NOMO-1 (cell line): ENCODE measurements at regions not wholly inside any gene's neighbourhood (a gene's known extent, or its start where the extent isn't known, plus 50 kb on each side); places are given as distances from the start of the nearest gene placed in this dataset.
"Not testable (repeated sequence)": the region's sequence is repeated elsewhere in the genome, so short reads cannot be mapped to it uniquely, and the experiment has no call there.

Source experiments
- DNase-seq, 2 experiments: peaks; one replicate each; lab custom pipeline; 2025; ENCODE audit not compliant: unreplicated experiment in 2 of 2; lab: John Stamatoyannopoulos, UW

- DNase-seq, result no peak
These were observed 272.8 kb downstream of the KLF5 start for GRCh38 chr13:73331556-73331955.

- no peak for DNase-seq
These were observed 270.6 kb downstream of the KLF5 start for GRCh38 chr13:73329355-73329754.

- DNase-seq, result no peak
These were observed 268.8 kb downstream of the KLF5 start for GRCh38 chr13:73327579-73327978.

GRCh38 chr13:73325723-73326558 is 267.1 kb downstream of the KLF5 start:
- no peak for DNase-seq

GRCh38 chr13:73324842-73325722 is 266.3 kb downstream of the KLF5 start:
- DNase-seq, result no peak

GRCh38 chr13:73323615-73324014 is 264.8 kb downstream of the KLF5 start:
- no peak for DNase-seq

GRCh38 chr13:73321043-73321442 is 262.2 kb downstream of the KLF5 start:
- DNase-seq, result no peak

- DNase-seq, result no peak
These were observed 258.3 kb downstream of the KLF5 start for GRCh38 chr13:73317140-73317539.

- no peak for DNase-seq
These were observed 251.6 kb downstream of the KLF5 start for GRCh38 chr13:73310366-73310765.

- no peak for DNase-seq
These were observed 248.7 kb downstream of the KLF5 start for GRCh38 chr13:73307481-73307880.

DNA sequence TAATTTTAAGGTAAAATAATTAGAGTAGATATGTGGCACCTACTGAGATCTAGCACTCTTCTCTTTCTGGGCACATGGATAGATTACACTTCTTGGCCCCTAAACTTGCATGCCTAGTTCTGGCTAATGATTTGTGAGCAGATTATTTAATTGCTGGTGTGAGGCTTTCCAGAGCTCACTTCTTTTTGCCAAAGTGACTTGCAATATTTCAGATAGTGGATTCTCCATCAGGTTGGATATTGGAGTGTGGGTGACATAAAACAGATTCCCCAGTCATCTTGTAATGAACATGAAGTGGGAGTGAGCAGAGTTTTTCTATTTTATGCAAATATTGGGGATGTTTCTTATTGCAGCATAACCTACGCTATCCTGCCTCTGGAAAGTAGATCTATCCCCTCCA is 247.9 kb downstream of the KLF5 start:
- DNase-seq, result no peak

GRCh38 chr13:73304442-73304841 is 245.6 kb downstream of the KLF5 start:
- DNase-seq, result no peak

- DNase-seq, result no peak
These were observed 245.0 kb downstream of the KLF5 start for GRCh38 chr13:73303851-73304250.

DNA sequence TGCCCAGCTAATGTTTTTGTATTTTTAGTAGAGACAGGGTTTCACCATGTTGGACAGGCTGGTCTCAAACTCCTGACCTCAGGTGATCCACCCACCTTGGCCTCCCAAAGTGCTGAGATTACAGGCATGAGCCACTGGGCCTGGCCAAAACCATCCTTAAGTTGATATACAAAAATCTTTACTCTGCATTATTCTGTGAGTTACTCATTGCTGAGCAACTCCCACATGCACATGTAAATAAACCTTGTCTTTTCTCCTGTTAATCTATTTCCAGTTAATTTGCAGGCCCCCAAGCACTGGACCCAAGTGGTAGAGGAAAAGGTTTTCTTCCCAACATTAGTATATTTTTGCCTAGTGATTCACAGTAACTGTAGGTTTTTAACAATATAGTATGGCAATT is 242.8 kb downstream of the KLF5 start:
- not testable (repeated sequence) for DNase-seq

- no peak for DNase-seq
These were observed 242.1 kb downstream of the KLF5 start for GRCh38 chr13:73300718-73301425.

- DNase-seq, result no peak
These were observed 241.0 kb downstream of the KLF5 start for GRCh38 chr13:73299787-73300186.

DNA sequence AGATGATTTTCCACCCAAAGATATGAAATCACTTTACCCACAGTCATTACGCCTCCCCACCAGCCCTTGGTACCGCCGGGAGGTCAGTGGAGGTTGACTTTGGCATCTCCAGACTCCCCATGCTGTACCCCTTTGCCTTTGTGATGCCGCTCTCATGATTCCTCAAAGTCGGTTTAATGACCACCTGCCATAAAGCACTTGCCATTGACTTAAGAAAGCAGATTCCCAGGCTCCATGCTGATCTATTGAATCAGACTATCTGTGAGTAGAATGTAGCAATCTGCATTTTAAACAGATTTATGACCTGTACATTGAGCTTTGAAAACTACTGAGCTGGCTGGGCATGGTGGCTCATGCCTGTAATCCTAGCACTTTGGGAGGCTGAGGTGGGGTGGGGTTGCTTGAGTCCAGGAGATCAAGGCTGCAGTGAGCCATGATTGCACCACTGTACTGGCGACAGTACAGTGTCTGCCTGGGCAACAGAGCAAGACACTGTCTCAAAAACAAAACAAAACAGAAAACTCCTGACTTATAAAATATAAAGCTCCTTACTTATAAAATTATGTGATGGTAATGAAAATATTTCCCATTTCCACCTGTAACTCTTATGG is 235.2 kb downstream of the KLF5 start:
- DNase-seq, result no peak

- no peak for DNase-seq
These were observed 233.3 kb downstream of the KLF5 start for GRCh38 chr13:73292127-73292526.

DNA sequence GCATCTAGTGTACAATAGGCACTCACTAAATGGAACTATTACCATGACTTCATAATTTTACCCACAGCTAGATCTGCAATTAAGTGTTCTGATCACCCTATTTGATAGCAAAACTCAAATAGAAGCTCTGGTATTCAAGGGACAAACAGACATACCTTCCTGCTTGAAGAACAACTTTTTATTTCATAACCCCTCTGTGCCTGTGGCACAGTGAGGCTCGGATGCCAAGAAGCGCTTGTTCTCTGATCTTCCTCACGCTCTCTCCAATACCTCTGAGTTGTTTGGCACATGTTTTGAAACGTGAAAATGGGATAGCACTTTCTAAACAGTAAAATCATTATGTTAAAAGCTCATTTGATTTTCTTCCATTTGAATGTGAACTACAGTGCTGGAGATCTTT is 232.0 kb downstream of the KLF5 start:
- no peak for DNase-seq

- no peak for DNase-seq
These were observed 229.8 kb downstream of the KLF5 start for GRCh38 chr13:73288596-73288995.

DNA sequence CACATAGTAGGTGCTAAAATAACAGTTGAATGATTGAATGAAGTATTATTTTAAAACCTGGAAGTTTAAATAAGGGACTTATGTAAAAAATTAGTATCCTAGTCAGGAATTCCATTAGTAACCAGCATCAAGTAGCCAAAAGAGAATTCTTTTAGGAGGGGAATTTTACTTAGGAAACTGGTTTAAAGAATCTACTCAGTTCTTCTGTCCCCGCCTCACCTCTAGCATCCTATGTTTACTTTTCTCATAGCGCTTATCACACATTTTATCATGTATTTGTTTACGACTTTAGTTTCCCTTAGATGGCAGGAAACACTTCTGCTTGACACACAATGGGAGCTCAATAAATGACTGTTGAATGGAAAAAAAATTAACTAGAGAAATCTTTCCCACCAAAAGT is 229.0 kb downstream of the KLF5 start:
- DNase-seq, result no peak
